Middle frontal gyrus (tissue), 1 donor: ENCODE measurements at regions not wholly inside any gene's neighbourhood (a gene's known extent, or its start where the extent isn't known, plus 50 kb on each side); places are given as distances from the start of the nearest gene placed in this dataset.
"Not testable (repeated sequence)": the region's sequence is repeated elsewhere in the genome, so short reads cannot be mapped to it uniquely, and the experiment has no call there.

Source experiments
- DNase-seq: peaks from one replicate; pipeline ENCODE4 v3.0.0-alpha.2; 2015; ENCODE audit warnings: low spot score; ENCODE audit errors: extremely low spot score

GRCh38 chr14:37985826-37986470 is 221.8 kb upstream of the SSTR1 start:
- no peak for DNase-seq

- DNase-seq = no peak
Observed at GRCh38 chr14:37988472-37988871, 219.2 kb upstream of the SSTR1 start.

GRCh38 chr14:37991027-37991426 is 216.7 kb upstream of the SSTR1 start:
- DNase-seq = no peak

GRCh38 chr14:37992499-37992898 is 215.2 kb upstream of the SSTR1 start:
- DNase-seq = no peak

- DNase-seq = no peak
Observed at GRCh38 chr14:37994846-37995372, 212.8 kb upstream of the SSTR1 start.

GRCh38 chr14:37997017-37997416 is 210.7 kb upstream of the SSTR1 start:
- DNase-seq = no peak

GRCh38 chr14:38000340-38000739 is 207.4 kb upstream of the SSTR1 start:
- DNase-seq = no peak

GRCh38 chr14:38001501-38001900 is 206.2 kb upstream of the SSTR1 start:
- DNase-seq = no peak

- DNase-seq = no peak
Observed at GRCh38 chr14:38003746-38004609, 203.7 kb upstream of the SSTR1 start.

- no peak for DNase-seq
Observed at GRCh38 chr14:38004610-38004879, 203.2 kb upstream of the SSTR1 start.

GRCh38 chr14:38011156-38011555 is 196.5 kb upstream of the SSTR1 start:
- DNase-seq = not testable (repeated sequence)

GRCh38 chr14:38012056-38012455 is 195.6 kb upstream of the SSTR1 start:
- no peak for DNase-seq

GRCh38 chr14:38016497-38016896 is 191.2 kb upstream of the SSTR1 start:
- no peak for DNase-seq

GRCh38 chr14:38021861-38022260 is 185.8 kb upstream of the SSTR1 start:
- DNase-seq = no peak

- DNase-seq = no peak
Observed at GRCh38 chr14:38022775-38023174, 184.9 kb upstream of the SSTR1 start.

- no peak for DNase-seq
Observed at GRCh38 chr14:38038171-38038570, 169.5 kb upstream of the SSTR1 start.

- no peak for DNase-seq
Observed at GRCh38 chr14:38038986-38039385, 168.7 kb upstream of the SSTR1 start.

- DNase-seq = no peak
Observed at GRCh38 chr14:38039496-38039895, 168.2 kb upstream of the SSTR1 start.

GRCh38 chr14:38040411-38040810 is 167.3 kb upstream of the SSTR1 start:
- DNase-seq = no peak

- no peak for DNase-seq
Observed at GRCh38 chr14:38042322-38042721, 165.4 kb upstream of the SSTR1 start.

GRCh38 chr14:38044710-38045109 is 163.0 kb upstream of the SSTR1 start:
- DNase-seq = no peak

- no peak for DNase-seq
Observed at GRCh38 chr14:38045461-38045860, 162.2 kb upstream of the SSTR1 start.

GRCh38 chr14:38046160-38046559 is 161.5 kb upstream of the SSTR1 start:
- no peak for DNase-seq
